HG02943 (cell line): ENCODE measurements at regions not wholly inside any gene's neighbourhood (a gene's known extent, or its start where the extent isn't known, plus 50 kb on each side); places are given as distances from the start of the nearest gene placed in this dataset.

Experiments
- ATAC-seq: cut with Tn5 transposase; IDR thresholded peaks from one replicate; pipeline ENCODE4 v1.9.1; 2021; ENCODE audit warnings: mild to moderate bottlenecking, low read depth, moderate library complexity; ENCODE audit not compliant: unreplicated experiment

- ATAC-seq, result no peak
These were observed 624.6 kb downstream of the AACS start for GRCh38 chr12:125689576-125690410.

DNA sequence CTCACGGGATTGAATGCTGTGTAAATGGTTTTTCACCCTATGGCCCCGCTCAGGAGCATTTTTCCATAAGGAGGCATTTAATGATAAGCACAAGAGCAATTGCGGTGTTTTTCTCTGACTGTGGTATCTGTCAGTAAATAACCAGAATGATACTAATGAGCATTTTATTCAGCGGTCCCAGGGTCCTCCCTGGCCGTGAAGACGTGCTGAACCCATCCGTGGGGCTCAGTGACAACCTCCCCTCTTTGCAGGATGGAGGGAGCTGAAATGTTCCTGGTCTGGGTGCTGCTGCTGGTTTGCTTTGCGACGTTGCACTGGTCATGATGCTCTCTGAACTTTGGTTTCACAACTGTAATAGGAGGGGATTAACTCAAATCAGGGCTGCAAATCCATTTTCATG lies 625.6 kb downstream of the AACS start:
- no peak for ATAC-seq

GRCh38 chr12:125696054-125696453 lies 630.8 kb downstream of the AACS start:
- ATAC-seq, result no peak

DNA sequence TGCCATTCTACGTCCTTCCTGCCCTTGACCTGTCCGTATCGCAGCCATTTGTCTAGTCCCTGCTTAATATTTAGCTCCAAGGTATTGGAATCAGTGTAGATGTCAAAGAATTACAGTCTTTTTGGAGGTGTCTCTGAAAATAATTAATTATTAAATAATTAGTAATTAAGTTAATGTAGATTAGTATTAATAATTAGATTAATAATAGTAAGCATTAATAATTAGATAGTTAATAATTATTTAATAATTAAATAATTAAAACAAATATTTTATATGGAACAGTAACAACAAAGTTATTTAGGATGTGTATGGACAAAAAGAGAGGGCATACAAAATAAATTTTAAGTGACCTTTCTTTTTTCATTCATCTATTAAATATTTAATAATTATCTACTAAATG lies 639.6 kb downstream of the AACS start:
- no peak for ATAC-seq

DNA sequence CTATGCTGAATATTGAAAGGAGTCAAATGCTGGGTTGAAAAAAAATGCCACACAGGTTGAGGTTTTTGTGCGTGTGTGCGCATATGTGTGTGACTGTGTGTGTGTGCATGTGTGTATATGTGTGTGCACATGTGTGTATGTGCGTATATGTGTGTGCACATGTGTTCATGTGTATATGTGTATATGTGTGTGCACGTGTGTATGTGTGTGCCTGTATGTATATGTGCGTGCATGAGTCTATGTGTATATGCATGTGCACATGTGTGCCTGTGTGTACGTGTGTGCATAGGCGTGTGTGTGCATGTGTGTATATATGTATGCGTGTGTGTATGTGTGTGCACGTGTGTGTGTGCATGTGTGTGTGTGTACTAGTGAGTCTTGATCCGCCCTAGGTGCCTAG lies 655.7 kb downstream of the AACS start:
- no peak for ATAC-seq

DNA sequence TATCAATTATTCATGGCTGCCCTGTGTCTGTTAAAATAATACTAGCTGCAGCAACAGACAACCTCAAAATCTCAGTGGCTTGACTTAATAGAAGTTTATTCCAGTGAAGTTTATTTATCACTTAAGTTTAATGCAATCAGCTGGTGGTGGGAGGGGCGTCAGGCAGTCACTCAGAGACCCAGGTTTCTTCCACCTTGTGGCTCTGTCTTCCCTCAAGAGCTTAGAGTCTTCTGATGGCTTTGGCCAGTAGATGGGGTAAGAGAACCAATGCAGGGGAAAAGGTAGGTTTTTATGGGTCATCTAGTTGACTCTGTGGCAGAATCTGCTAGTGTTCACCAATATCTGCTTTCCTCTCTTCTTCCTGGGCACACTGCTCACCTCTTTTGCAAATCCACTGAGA lies 668.9 kb downstream of the AACS start:
- ATAC-seq, result no peak

GRCh38 chr12:125738211-125738610 lies 673.0 kb downstream of the AACS start:
- no peak for ATAC-seq

DNA sequence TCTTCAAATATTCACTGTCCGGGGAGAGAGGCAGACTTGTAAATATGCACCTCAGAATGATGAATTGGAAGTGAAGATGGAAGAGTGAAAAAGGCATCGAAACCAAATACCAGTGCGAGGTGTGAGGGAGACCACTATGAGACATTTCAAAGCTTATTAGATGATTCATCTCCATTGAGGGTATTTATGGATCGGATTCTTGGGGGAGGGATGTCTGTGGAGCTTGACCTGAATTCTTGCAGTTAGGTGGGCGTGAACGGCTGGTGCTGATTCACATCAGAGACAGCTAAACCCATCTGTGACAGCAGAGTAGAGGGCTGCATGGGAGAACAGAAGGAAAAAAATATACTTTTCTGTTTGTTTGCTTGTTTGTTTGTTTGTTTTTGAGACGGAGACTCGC lies 677.2 kb downstream of the AACS start:
- no peak for ATAC-seq

DNA sequence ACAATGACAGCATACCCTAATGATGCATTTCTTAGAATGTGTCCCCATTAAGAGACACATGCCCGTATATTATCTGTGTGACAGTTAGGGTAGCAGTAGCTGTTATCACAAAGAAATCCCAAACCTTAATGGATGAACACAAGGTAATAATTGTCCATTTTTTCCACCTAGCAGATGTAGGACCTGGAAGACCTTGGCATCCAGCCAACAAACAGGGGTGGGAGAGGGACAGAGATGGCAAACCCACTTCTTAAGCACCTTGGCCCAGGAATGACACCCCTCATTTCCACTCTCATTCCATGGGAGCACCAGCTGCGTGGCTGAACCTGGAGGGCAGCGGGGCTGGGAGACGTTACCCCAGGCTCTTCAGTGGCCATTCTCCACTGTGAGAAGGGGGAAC lies 679.0 kb downstream of the AACS start:
- no peak for ATAC-seq

DNA sequence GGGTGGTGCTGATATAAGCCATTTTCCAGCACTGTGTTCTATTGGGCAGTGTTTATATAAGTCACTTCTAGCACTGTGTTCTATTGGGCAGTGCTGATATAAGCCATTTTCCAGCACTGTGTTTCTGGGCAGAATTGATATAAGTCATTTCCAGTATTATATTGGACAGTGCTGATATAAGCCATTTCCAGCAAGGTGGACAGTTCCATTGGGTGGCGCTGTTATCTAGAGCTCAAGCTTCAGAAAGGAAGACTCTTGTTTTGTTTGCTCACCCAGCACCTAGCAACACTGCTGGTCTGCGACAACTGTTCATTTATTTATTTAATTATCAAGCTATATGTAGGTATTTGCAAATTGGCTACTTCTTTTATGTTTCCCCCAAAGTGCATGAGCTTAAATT lies 690.3 kb downstream of the AACS start:
- ATAC-seq, result no peak

- ATAC-seq, result no peak
These were observed 700.9 kb downstream of the AACS start for GRCh38 chr12:125766091-125766490.

GRCh38 chr12:125772403-125772802 lies 707.2 kb downstream of the AACS start:
- ATAC-seq, result no peak

DNA sequence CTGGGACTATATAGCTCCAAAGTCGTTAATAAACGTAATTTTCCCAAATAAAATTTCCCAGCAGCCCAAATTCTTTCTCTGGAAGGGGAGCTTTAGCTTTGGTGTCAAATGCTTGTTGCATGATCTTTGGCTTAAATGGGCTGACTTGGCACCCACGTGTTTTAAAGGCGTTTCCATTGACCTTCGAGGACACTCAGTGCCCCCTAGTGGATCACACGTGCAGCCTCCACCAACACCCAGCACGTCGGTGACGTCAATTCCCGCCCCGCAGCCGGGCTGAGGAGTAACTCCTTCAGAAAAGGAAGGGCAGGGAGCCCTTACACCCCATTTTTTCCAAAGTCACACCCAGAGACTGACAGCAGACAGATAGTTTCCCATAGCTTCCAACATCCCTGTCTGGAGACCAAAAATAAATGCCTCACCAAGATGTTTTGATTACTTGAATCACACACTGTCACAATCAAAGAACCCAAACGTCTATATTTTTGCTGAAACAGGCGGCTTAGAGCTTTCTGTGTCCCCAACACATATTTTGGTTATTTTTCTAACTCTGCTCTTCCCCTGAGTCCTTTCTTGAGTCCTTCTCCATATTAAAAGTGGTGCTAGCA lies 707.9 kb downstream of the AACS start:
- ATAC-seq, result no peak

GRCh38 chr12:125775507-125775906 lies 710.3 kb downstream of the AACS start:
- ATAC-seq, result no peak

GRCh38 chr12:125776212-125776611 lies 711.0 kb downstream of the AACS start:
- no peak for ATAC-seq

DNA sequence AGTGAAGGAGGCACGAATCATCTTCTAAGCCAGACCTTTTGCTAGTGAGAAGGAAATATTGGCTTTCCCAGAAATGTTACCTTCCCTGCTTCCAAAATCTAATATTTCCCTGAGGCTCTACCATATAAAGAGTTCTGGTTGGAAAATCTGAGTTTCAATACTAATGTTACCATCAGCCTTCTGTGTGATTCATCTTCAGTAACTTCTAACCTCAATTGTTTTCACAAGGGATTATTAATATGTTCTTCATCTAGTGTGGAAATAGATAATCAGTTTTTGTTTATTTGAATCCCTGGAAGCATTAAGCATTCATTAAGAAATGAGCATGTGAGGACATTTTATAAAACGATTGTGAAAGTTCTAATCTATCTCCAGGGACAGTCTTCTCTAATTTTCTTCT lies 720.9 kb downstream of the AACS start:
- no peak for ATAC-seq

- no peak for ATAC-seq
These were observed 729.2 kb downstream of the AACS start for GRCh38 chr12:125794401-125794800.

DNA sequence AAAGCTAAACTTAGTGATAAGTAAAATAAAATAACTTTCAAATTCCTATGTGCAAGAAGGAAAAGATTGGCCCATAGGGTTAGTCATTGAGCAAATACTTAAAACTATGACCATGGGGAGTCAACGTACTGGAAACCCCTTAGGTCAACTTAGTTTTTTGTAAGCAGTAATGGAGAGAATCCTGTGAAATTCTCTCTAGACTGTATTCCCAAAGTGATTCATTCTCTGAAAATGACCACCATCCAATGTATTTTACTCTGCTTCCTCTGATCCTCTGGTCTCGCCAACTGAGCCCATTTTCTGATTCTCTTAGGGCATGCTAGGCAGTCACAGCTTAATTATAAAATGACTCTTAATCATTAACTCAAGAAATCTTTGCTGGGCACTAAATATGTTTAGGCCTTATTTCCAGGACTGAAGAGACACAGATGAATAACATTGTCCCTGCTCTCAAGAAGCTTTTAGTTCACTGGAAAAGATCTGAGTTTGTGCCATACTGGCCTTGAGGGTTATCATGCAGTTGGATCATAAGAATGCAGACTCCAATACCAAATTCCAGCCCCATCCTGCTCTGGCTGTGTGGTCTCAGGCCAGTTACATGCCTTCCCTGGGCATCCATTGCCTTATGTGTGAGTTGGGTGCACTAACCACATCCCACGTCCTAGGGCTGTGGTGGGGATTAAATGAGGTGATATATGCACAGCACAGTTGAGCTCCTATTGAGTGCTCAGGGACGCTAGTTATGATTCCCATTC lies 732.4 kb downstream of the AACS start:
- no peak for ATAC-seq

DNA sequence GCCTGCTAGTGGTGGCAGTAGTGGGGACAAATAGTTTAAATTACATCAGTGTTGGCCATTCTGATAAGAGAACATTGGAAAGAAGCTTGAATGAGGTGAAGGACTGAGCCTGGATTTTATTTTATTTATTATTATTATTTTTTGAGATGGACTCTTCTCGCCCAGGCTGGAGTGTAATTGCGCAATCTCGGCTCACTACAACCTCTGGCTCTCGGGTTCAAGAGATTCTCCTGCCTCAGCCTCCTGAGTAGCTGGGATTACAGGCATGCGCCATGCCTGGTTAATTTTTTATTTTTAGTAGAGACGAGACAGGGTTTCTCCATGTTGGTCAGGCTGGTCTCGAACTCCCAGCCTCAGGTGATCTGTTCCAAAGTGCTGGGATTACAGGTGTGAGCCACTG lies 739.4 kb downstream of the AACS start:
- no peak for ATAC-seq

DNA sequence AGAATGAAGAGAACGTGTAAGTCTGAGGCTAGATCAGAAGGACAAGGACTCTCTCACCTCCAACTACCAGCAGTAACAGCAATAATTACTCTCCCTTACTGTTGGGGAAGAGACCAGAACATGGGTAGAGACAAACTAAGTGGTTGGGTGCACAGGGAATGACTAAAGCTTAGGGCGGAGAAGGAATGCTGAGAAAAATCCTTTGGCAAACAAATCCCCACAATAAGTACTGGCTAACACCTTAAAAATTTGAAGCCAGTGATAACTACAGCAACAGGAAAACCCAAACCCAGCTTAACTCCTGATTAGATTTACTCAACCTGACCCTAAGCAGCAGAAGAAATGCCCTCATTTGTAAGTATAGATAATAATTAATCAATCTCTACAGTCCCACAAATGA lies 759.0 kb downstream of the AACS start:
- ATAC-seq, result no peak

GRCh38 chr12:125835852-125836251 lies 770.6 kb downstream of the AACS start:
- no peak for ATAC-seq

DNA sequence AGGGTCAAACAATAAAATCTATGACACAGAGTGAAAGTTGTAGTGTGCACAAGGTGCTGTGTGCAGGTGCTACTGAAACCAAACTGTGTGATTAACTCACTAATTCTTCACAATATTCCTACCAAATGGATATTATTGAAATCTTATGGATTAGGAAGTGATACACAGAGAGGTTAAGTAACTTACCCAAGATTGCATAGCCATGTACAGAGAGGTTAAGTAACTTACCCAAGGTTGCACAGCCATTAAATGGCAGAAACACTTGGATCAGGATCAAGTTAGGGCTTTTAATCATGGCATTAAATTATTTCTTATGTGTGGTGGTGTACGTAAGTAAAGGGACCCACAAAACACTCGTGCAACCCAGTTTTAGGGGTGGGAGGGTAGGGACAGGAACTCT lies 771.4 kb downstream of the AACS start:
- ATAC-seq, result no peak
